Erythroblast (primary cell): ENCODE measurements at regions not wholly inside any gene's neighbourhood (a gene's known extent, or its start where the extent isn't known, plus 50 kb on each side); places are given as distances from the start of the nearest gene placed in this dataset.

ENCODE experiments used
- GATA1 ChIP-seq: IDR thresholded peaks from 2 replicates; pipeline ENCODE4 v1.6.1; 2011; ENCODE audit warnings: low read depth, mild to moderate bottlenecking, control low read depth, low read length, moderate library complexity
- POLR2A ChIP-seq: IDR thresholded peaks from 2 replicates; pipeline ENCODE4 v1.6.1; 2011; ENCODE audit warnings: mild to moderate bottlenecking, low read length

- TF ChIP-seq POLR2A (no peak), GATA1 (no peak)
Observed at GRCh38 chr7:109868215-109868860, 1222.6 kb upstream of the LRRN3 start.
